AG04450 (cell line): ENCODE measurements at regions not wholly inside any gene's neighbourhood (a gene's known extent, or its start where the extent isn't known, plus 50 kb on each side); places are given as distances from the start of the nearest gene placed in this dataset.

Source experiments
- CTCF ChIA-PET: fragments of 300-600, 350-600 bp; formaldehyde crosslinking; extraction: SDS; loops from one replicate; lab custom pipeline; 2022; ENCODE audit warnings: antibody characterized with exemption, inconsistent platforms; lab: Charles Lee
- POLR2A ChIA-PET: fragments of 350-600 bp; formaldehyde crosslinking; extraction: SDS; loops from one replicate; lab custom pipeline; 2021; ENCODE audit warnings: antibody characterized with exemption, inconsistent platforms; lab: Yijun Ruan, JAX
- DNase-seq: peaks from one replicate; pipeline ENCODE4 v3.0.0-alpha.2; 2011; ENCODE audit warnings: low read depth, low spot score
- H3K27ac ChIP-seq: one replicate; pipeline ENCODE4 v1.5.1; 2012; ENCODE audit warnings: low read depth, low read length, control low read depth
- H3K27me3 ChIP-seq: one replicate; pipeline ENCODE4 v1.6.0; 2012; ENCODE audit warnings: low read length; ENCODE audit not compliant: control insufficient read depth, insufficient read depth
- H3K4me3 ChIP-seq: 2 replicates; pipeline ENCODE4 v1.5.1; 2011; ENCODE audit warnings: mild to moderate bottlenecking, low read depth, low read length, control low read depth
- H3K9me3 ChIP-seq: 2 replicates; pipeline ENCODE4 v1.5.1; 2012; ENCODE audit warnings: low read length; ENCODE audit not compliant: control insufficient read depth, insufficient read depth
- CTCF ChIP-seq: IDR thresholded peaks from 2 replicates; pipeline ENCODE4 v1.5.1; 2011; ENCODE audit warnings: low read depth, low read length, control low read depth, inconsistent platforms

- CTCF ChIA-PET: no interaction called here
- H3K27me3 ChIP-seq: peaks cover 50% of the 10 kb centered on the region
- no peak overlapping the region for H3K27ac ChIP-seq
These were observed 70.0 kb upstream of the ATL2 start for GRCh38 chr2:38446906-38447561.

GRCh38 chr2:38446418-38446817 lies 69.3 kb upstream of the ATL2 start:
- Histone ChIP-seq H3K9me3 (no peaks in the 10 kb centered on the region), H3K27me3 (peaks cover 55% of the 10 kb centered on the region), H3K27ac (no peak overlapping the region), H3K4me3 (no peak overlapping the region)
- POLR2A ChIA-PET: no interaction called here
- no peak for DNase-seq
- CTCF ChIA-PET: no interaction called here
- TF ChIP-seq CTCF: no peak

More at GRCh38 chr2:38446906-38447561, 70.0 kb upstream of the ATL2 start:
- no peak for DNase-seq
- Histone ChIP-seq H3K4me3 (no peak overlapping the region), H3K9me3 (no peaks in the 10 kb centered on the region)
- POLR2A ChIA-PET: no interaction called here
- TF ChIP-seq CTCF: no peak

- no peak for TF ChIP-seq CTCF
- Histone ChIP-seq H3K27ac (no peak overlapping the region), H3K9me3 (no peaks in the 10 kb centered on the region), H3K4me3 (no peak overlapping the region), H3K27me3 (peaks cover 59% of the 10 kb centered on the region)
- DNase-seq: no peak
- ChIA-PET POLR2A (no interaction called here), CTCF (no interaction called here)
These were observed 67.2 kb upstream of the ATL2 start for GRCh38 chr2:38444247-38444646.

GRCh38 chr2:38442643-38443541 lies 65.8 kb upstream of the ATL2 start:
- ChIA-PET POLR2A (no interaction called here), CTCF (interaction anchor here (1.0 kb wide), 1 partner anchor 24 kb away, joined by 4 read pairs; no protein-coding TSS in a partner anchor)
- Histone ChIP-seq H3K27me3 (peaks cover 53% of the 10 kb centered on the region), H3K4me3 (no peak overlapping the region), H3K9me3 (no peaks in the 10 kb centered on the region), H3K27ac (no peak overlapping the region)
- no peak for DNase-seq
- no peak for TF ChIP-seq CTCF

- POLR2A ChIA-PET: interaction anchor here (0.7 kb wide), 1 partner anchor 220 kb away, joined by 3 read pairs; no protein-coding TSS in a partner anchor
- CTCF ChIA-PET: interaction anchor here (0.5 kb wide), 1 partner anchor 1034 kb away, joined by 3 read pairs; no protein-coding TSS in a partner anchor
- H3K4me3 ChIP-seq: no peak overlapping the region
- no peaks in the 10 kb centered on the region for H3K9me3 ChIP-seq
- no peak for DNase-seq
- TF ChIP-seq CTCF: no peak
- H3K27ac ChIP-seq: no peak overlapping the region
- H3K27me3 ChIP-seq: peaks cover 45% of the 10 kb centered on the region
These were observed 64.3 kb upstream of the ATL2 start for GRCh38 chr2:38441346-38441745.
